ENCODE measurements at regions not wholly inside any gene's neighbourhood (a gene's known extent, or its start where the extent isn't known, plus 50 kb on each side); places are given as distances from the start of the nearest gene placed in this dataset.

DNA sequence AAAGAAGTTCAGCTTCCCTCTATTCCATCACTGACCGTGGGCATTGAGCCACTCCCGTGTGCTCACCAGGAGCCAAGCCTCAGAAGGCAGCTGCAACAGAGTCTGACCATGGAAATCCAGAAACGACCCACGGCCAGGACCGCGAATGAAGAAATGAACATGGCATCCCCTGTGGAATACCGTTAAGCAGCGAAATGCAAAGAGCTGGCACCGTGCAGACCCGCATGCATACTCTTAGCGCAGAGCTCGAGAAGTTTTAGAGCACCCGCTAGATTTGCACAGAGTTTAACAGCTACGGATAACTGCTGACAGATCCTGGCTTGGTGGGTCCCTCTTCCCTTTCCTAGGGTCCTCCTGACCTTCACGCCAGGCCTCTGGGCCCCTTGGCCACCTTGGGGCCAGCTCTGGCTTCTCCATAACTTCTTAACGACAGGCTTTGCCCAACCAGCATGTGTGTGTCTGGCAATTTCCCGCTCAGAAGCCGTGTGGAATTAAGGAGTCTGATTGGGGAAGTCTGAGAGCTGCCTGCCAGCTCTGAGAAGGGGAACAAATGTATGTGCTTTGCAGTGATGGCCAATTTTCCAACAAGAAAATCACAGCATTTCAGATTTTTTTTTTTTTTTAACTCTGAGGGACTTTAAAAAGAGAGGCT is 75.3 kb upstream of the COL5A1 start:
- TF ChIP-seq, protein P1, sequence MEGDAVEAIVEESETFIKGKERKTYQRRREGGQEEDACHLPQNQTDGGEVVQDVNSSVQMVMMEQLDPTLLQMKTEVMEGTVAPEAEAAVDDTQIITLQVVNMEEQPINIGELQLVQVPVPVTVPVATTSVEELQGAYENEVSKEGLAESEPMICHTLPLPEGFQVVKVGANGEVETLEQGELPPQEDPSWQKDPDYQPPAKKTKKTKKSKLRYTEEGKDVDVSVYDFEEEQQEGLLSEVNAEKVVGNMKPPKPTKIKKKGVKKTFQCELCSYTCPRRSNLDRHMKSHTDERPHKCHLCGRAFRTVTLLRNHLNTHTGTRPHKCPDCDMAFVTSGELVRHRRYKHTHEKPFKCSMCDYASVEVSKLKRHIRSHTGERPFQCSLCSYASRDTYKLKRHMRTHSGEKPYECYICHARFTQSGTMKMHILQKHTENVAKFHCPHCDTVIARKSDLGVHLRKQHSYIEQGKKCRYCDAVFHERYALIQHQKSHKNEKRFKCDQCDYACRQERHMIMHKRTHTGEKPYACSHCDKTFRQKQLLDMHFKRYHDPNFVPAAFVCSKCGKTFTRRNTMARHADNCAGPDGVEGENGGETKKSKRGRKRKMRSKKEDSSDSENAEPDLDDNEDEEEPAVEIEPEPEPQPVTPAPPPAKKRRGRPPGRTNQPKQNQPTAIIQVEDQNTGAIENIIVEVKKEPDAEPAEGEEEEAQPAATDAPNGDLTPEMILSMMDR (conservative IDR thresholded peaks at IDR 0.05; ENCODE audit: low read length) = no peak
- TF ChIP-seq EZH2phosphoT487 (IDR thresholded peaks at IDR 0.05; ENCODE audit: borderline replicate concordance) = no peak
